ENCODE measurements at regions not wholly inside any gene's neighbourhood (a gene's known extent, or its start where the extent isn't known, plus 50 kb on each side); places are given as distances from the start of the nearest gene placed in this dataset.
"Not testable (repeated sequence)": the region's sequence is repeated elsewhere in the genome, so short reads cannot be mapped to it uniquely, and the experiment has no call there.

DNA sequence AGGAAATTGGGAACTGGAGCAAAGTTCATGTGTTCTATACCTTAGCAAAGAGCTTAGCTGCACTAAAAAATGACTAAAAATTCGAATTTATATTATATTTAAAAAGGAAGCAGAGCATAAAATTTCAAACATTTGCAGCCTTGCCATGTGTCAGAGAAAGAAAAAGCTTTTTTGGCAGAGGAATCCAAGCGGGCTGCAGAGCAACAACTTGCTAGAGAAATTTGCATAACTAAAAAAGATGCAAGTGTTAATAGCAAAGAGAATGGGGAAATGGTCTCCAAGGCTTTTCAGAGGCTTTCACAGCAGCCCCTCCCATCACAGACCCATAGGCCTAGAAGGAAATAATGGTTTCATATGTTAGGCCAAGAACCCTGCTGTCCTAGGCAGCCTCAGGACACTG, 1315.9 kb downstream of the DSC3 start:
- Mint-ChIP-seq H3K27ac (no peak overlapping the region), H3K27me3 (no peaks in the 10 kb centered on the region), H3K4me3 (no peak overlapping the region), H3K9me3 (peaks cover 32% of the 10 kb centered on the region), H3K36me3 (ENCODE audit: low read depth) (no peaks in the 10 kb centered on the region), H3K4me1 (ENCODE audit: low read depth) (no peaks in the 10 kb centered on the region)
- DNase-seq: no peak

DNA sequence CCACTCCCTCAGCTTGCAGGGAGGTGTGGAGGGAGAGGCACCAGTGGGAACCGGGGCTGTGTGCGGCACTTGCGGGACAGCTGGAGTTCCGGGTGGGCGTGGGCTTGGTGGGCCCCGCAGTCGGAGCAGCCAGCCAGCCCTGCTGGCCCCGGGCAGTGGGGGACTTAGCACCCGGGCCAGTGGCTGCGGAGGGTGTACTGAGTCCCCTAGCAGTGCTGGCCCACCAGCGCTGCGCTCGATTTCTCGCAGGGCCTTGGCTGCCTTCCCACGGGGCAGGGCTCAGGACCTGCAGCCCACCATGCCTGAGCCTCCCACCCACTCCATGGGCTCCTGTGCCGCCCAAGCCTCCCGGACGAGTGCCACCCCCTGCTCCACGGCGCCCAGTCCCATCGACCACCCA, 1319.1 kb downstream of the DSC3 start:
- H3K27me3 Mint-ChIP-seq; H3K36me3 Mint-ChIP-seq (ENCODE audit: low read depth); H3K4me1 Mint-ChIP-seq (ENCODE audit: low read depth); DNase-seq; H3K27ac Mint-ChIP-seq; H3K4me3 Mint-ChIP-seq: not testable (repeated sequence)
- H3K9me3 Mint-ChIP-seq: peaks cover 27% of the 10 kb centered on the region

GRCh38 chr18:29715960-29716359, 1326.6 kb downstream of the DSC3 start:
- peaks cover 21% of the 10 kb centered on the region for H3K9me3 Mint-ChIP-seq
- H3K36me3 Mint-ChIP-seq (ENCODE audit: low read depth); DNase-seq; H3K4me3 Mint-ChIP-seq; H3K27me3 Mint-ChIP-seq; H3K27ac Mint-ChIP-seq; H3K4me1 Mint-ChIP-seq (ENCODE audit: low read depth): not testable (repeated sequence)

- Mint-ChIP-seq H3K27me3 (no peaks in the 10 kb centered on the region), H3K36me3 (ENCODE audit: low read depth) (no peaks in the 10 kb centered on the region)
These were observed 1329.8 kb downstream of the DSC3 start for GRCh38 chr18:29712785-29713184.

GRCh38 chr18:29711932-29712331, 1330.6 kb downstream of the DSC3 start:
- no peaks in the 10 kb centered on the region for H3K36me3 Mint-ChIP-seq (ENCODE audit: low read depth)
- H3K9me3 Mint-ChIP-seq: peaks cover 17% of the 10 kb centered on the region

More at GRCh38 chr18:29712785-29713184, 1329.8 kb downstream of the DSC3 start:
- no peaks in the 10 kb centered on the region for H3K4me1 Mint-ChIP-seq (ENCODE audit: low read depth)
- no peak overlapping the region for H3K4me3 Mint-ChIP-seq
- no peak for DNase-seq
- peaks cover 18% of the 10 kb centered on the region for H3K9me3 Mint-ChIP-seq
- H3K27ac Mint-ChIP-seq: no peak overlapping the region

GRCh38 chr18:29693334-29693733, 1349.2 kb downstream of the DSC3 start:
- Mint-ChIP-seq H3K36me3 (ENCODE audit: low read depth) (no peaks in the 10 kb centered on the region), H3K27me3 (no peaks in the 10 kb centered on the region), H3K4me3 (no peak overlapping the region), H3K9me3 (peaks cover 13% of the 10 kb centered on the region), H3K27ac (no peak overlapping the region), H3K4me1 (ENCODE audit: low read depth) (no peaks in the 10 kb centered on the region)
- DNase-seq: no peak

More at GRCh38 chr18:29711932-29712331, 1330.6 kb downstream of the DSC3 start:
- no peak overlapping the region for H3K27ac Mint-ChIP-seq
- DNase-seq: no peak
- no peak overlapping the region for H3K4me3 Mint-ChIP-seq
- no peaks in the 10 kb centered on the region for H3K27me3 Mint-ChIP-seq
- H3K4me1 Mint-ChIP-seq (ENCODE audit: low read depth): no peaks in the 10 kb centered on the region

- Mint-ChIP-seq H3K4me3 (no peak overlapping the region), H3K4me1 (ENCODE audit: low read depth) (no peaks in the 10 kb centered on the region), H3K36me3 (ENCODE audit: low read depth) (no peaks in the 10 kb centered on the region), H3K9me3 (peaks cover 20% of the 10 kb centered on the region), H3K27me3 (no peaks in the 10 kb centered on the region), H3K27ac (no peak overlapping the region)
- no peak for DNase-seq
These were observed 1361.0 kb downstream of the DSC3 start for GRCh38 chr18:29681578-29681977.

- H3K27me3 Mint-ChIP-seq: no peaks in the 10 kb centered on the region
- H3K9me3 Mint-ChIP-seq: peaks cover 7% of the 10 kb centered on the region
- no peak overlapping the region for H3K27ac Mint-ChIP-seq
- no peaks in the 10 kb centered on the region for H3K4me1 Mint-ChIP-seq (ENCODE audit: low read depth)
- no peak overlapping the region for H3K4me3 Mint-ChIP-seq
- no peaks in the 10 kb centered on the region for H3K36me3 Mint-ChIP-seq (ENCODE audit: low read depth)
- DNase-seq: no peak
These were observed 1378.1 kb downstream of the DSC3 start for GRCh38 chr18:29664278-29665036.

DNA sequence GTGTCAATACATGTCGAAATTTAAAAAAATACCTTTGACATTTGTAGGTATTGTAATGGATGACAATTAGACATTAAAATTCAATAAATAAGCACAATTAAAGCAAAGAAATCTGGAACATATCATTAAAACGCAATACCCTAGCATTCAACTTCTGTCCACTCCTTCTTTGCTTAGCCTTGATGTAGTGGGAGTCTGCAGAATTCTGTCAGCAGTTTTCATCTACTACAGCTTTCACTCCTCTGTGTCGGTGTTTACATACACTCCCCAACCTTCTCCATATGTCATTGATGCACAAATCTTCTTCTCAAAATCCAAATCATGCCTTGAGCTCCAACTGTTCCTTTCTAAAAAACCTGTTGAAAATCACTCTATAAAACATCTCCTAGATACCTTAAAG, 1380.6 kb downstream of the DSC3 start:
- Mint-ChIP-seq H3K27me3 (no peaks in the 10 kb centered on the region), H3K4me1 (ENCODE audit: low read depth) (no peaks in the 10 kb centered on the region)

GRCh38 chr18:29660777-29661176, 1381.8 kb downstream of the DSC3 start:
- no peaks in the 10 kb centered on the region for H3K36me3 Mint-ChIP-seq (ENCODE audit: low read depth)
- peaks cover 11% of the 10 kb centered on the region for H3K9me3 Mint-ChIP-seq
- no peak overlapping the region for H3K27ac Mint-ChIP-seq
- no peak for DNase-seq
- H3K4me1 Mint-ChIP-seq (ENCODE audit: low read depth): no peaks in the 10 kb centered on the region
- no peak overlapping the region for H3K4me3 Mint-ChIP-seq
- H3K27me3 Mint-ChIP-seq: no peaks in the 10 kb centered on the region

More for the DNA sequence above, 1380.6 kb downstream of the DSC3 start:
- Mint-ChIP-seq H3K36me3 (ENCODE audit: low read depth) (no peaks in the 10 kb centered on the region), H3K9me3 (peaks cover 9% of the 10 kb centered on the region), H3K27ac (no peak overlapping the region), H3K4me3 (no peak overlapping the region)
- DNase-seq: no peak

DNA sequence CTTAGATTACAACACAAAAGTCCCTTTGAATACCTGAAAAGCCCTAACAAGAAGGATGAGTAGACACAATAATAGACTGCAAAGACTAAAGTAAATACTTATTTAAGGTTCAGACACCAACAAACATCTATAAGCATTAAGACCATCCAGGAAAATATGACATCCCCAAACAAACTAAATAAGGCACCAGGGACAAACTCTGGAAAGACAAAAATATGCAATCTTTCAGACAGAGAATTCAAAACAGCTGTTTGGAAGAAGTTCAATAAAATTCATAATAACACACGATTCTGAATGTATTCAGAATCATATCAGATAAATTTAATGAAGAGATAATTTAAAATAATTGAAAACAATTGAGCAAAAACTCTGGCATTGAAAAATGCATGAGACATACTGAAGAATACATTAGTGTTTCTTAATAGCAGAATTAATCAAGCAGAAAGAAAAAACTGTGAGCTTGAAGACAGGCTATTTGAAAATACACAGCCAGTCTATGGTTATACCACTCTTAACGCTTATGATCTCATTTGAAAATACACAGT, 1388.8 kb downstream of the DSC3 start:
- H3K9me3 Mint-ChIP-seq: peaks cover 23% of the 10 kb centered on the region
- no peaks in the 10 kb centered on the region for H3K27me3 Mint-ChIP-seq
- H3K36me3 Mint-ChIP-seq (ENCODE audit: low read depth): no peaks in the 10 kb centered on the region
- H3K4me1 Mint-ChIP-seq (ENCODE audit: low read depth): no peaks in the 10 kb centered on the region
- DNase-seq: no peak
- H3K4me3 Mint-ChIP-seq: no peak overlapping the region
- no peak overlapping the region for H3K27ac Mint-ChIP-seq

- Mint-ChIP-seq H3K4me3 (no peak overlapping the region), H3K27ac (no peak overlapping the region), H3K9me3 (peaks cover 19% of the 10 kb centered on the region), H3K27me3 (no peaks in the 10 kb centered on the region), H3K4me1 (ENCODE audit: low read depth) (no peaks in the 10 kb centered on the region), H3K36me3 (ENCODE audit: low read depth) (no peaks in the 10 kb centered on the region)
- no peak for DNase-seq
These were observed 1389.7 kb downstream of the DSC3 start for GRCh38 chr18:29652797-29653196.

GRCh38 chr18:29651122-29651680, 1391.3 kb downstream of the DSC3 start:
- no peak overlapping the region for H3K4me3 Mint-ChIP-seq
- no peaks in the 10 kb centered on the region for H3K36me3 Mint-ChIP-seq (ENCODE audit: low read depth)
- H3K27ac Mint-ChIP-seq: no peak overlapping the region
- no peak for DNase-seq
- H3K27me3 Mint-ChIP-seq: no peaks in the 10 kb centered on the region
- H3K9me3 Mint-ChIP-seq: peaks cover 25% of the 10 kb centered on the region
- H3K4me1 Mint-ChIP-seq (ENCODE audit: low read depth): no peaks in the 10 kb centered on the region

- no peak overlapping the region for H3K27ac Mint-ChIP-seq
- H3K4me3 Mint-ChIP-seq: no peak overlapping the region
- no peaks in the 10 kb centered on the region for H3K36me3 Mint-ChIP-seq (ENCODE audit: low read depth)
- H3K27me3 Mint-ChIP-seq: no peaks in the 10 kb centered on the region
- H3K4me1 Mint-ChIP-seq (ENCODE audit: low read depth): no peaks in the 10 kb centered on the region
- no peak for DNase-seq
- H3K9me3 Mint-ChIP-seq: peaks cover 22% of the 10 kb centered on the region
These were observed 1393.7 kb downstream of the DSC3 start for GRCh38 chr18:29648891-29649290.

DNA sequence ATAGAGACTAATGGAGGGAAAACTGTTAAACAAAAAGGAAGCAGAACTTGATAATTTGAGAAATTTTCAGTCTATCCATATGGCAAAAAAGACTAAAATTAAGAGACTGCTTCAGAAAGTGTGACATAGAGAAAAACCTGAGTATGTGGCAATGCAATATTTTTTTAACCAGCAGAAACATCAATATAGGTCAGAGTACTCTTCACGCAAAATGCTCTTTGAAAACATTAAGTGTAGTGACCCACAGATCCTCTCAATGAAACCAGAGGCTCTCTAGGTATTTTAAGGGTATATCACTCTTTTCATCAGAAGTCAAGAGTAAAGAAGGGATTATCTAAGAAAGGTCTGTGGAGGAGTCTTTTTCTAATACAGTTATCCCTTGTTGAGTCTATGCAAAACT, 1394.8 kb downstream of the DSC3 start:
- Mint-ChIP-seq H3K9me3 (peaks cover 22% of the 10 kb centered on the region), H3K4me1 (ENCODE audit: low read depth) (no peaks in the 10 kb centered on the region), H3K4me3 (no peak overlapping the region), H3K27ac (no peak overlapping the region), H3K36me3 (ENCODE audit: low read depth) (no peaks in the 10 kb centered on the region), H3K27me3 (no peaks in the 10 kb centered on the region)
- DNase-seq: no peak
